ENCODE measurements at regions not wholly inside any gene's neighbourhood (a gene's known extent, or its start where the extent isn't known, plus 50 kb on each side); places are given as distances from the start of the nearest gene placed in this dataset.

DNA sequence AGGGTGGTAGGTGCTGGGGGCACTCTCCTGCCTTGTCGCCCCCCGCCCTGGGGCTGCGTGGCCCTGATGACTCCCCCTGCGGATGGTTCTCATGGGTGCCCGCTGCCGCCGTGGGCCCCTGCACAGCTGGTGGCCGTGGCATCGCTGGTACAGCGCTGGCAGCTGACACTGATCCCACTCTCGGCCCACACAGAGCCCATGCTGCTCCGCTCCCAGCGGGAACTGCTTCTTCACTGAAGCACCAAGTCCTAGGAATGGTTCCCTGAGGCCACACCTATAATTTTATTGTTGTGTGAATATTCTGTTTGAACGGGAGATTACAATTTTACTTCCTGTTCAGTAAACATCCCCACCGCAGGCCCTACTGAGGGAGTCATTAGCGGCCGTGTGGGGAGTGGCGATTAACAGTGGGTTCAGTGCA is 138.6 kb upstream of the NKX1-1 start:
- TF ChIP-seq, protein P1, sequence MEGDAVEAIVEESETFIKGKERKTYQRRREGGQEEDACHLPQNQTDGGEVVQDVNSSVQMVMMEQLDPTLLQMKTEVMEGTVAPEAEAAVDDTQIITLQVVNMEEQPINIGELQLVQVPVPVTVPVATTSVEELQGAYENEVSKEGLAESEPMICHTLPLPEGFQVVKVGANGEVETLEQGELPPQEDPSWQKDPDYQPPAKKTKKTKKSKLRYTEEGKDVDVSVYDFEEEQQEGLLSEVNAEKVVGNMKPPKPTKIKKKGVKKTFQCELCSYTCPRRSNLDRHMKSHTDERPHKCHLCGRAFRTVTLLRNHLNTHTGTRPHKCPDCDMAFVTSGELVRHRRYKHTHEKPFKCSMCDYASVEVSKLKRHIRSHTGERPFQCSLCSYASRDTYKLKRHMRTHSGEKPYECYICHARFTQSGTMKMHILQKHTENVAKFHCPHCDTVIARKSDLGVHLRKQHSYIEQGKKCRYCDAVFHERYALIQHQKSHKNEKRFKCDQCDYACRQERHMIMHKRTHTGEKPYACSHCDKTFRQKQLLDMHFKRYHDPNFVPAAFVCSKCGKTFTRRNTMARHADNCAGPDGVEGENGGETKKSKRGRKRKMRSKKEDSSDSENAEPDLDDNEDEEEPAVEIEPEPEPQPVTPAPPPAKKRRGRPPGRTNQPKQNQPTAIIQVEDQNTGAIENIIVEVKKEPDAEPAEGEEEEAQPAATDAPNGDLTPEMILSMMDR (conservative IDR thresholded peaks at IDR 0.05; ENCODE audit: low read depth, low read length), result no peak
- no peak for TF ChIP-seq EZH2 (IDR thresholded peaks at IDR 0.05; ENCODE audit: borderline replicate concordance, low read depth, low read length, poor library complexity, severe bottlenecking)

Data from A673 (cell line).